ENCODE measurements at regions not wholly inside any gene's neighbourhood (a gene's known extent, or its start where the extent isn't known, plus 50 kb on each side); places are given as distances from the start of the nearest gene placed in this dataset.
"Not testable (repeated sequence)": the region's sequence is repeated elsewhere in the genome, so short reads cannot be mapped to it uniquely, and the experiment has no call there.

GRCh38 chr10:91745090-91745831, 53.0 kb upstream of the TNKS2 start:
- H3K9me3 Mint-ChIP-seq = no peaks in the 10 kb centered on the region

GRCh38 chr10:91743465-91743864, 54.8 kb upstream of the TNKS2 start:
- no peak for DNase-seq
- no peak overlapping the region for H3K4me3 Mint-ChIP-seq
- peaks cover 46% of the 10 kb centered on the region for H3K27me3 Mint-ChIP-seq (ENCODE audit: low read depth)
- H3K9me3 Mint-ChIP-seq = no peaks in the 10 kb centered on the region
- no peaks in the 10 kb centered on the region for H3K4me1 Mint-ChIP-seq (ENCODE audit: low read depth)
- H3K36me3 Mint-ChIP-seq (ENCODE audit: insufficient read depth) = no peaks in the 10 kb centered on the region
- no peak for ATAC-seq

More at GRCh38 chr10:91745090-91745831, 53.0 kb upstream of the TNKS2 start:
- Mint-ChIP-seq H3K4me1 (ENCODE audit: low read depth) (no peaks in the 10 kb centered on the region), H3K4me3 (no peak overlapping the region), H3K27me3 (ENCODE audit: low read depth) (peaks cover 31% of the 10 kb centered on the region), H3K36me3 (ENCODE audit: insufficient read depth) (no peaks in the 10 kb centered on the region)
- ATAC-seq = no peak
- DNase-seq = no peak

GRCh38 chr10:91742229-91742628, 56.0 kb upstream of the TNKS2 start:
- no peaks in the 10 kb centered on the region for H3K4me1 Mint-ChIP-seq (ENCODE audit: low read depth)
- DNase-seq (no peak), ATAC-seq (no peak)
- peaks cover 58% of the 10 kb centered on the region for H3K27me3 Mint-ChIP-seq (ENCODE audit: low read depth)
- H3K4me3 Mint-ChIP-seq = no peak overlapping the region
- H3K36me3 Mint-ChIP-seq (ENCODE audit: insufficient read depth) = no peaks in the 10 kb centered on the region
- no peaks in the 10 kb centered on the region for H3K9me3 Mint-ChIP-seq

- H3K27me3 Mint-ChIP-seq (ENCODE audit: low read depth) = peaks cover 65% of the 10 kb centered on the region
- no peaks in the 10 kb centered on the region for H3K4me1 Mint-ChIP-seq (ENCODE audit: low read depth)
- no peak for DNase-seq
- no peak overlapping the region for H3K4me3 Mint-ChIP-seq
- H3K9me3 Mint-ChIP-seq = no peaks in the 10 kb centered on the region
- no peak for ATAC-seq
- H3K36me3 Mint-ChIP-seq (ENCODE audit: insufficient read depth) = no peaks in the 10 kb centered on the region
Measured at GRCh38 chr10:91741356-91741755, 56.9 kb upstream of the TNKS2 start.

GRCh38 chr10:91740353-91740924, 57.8 kb upstream of the TNKS2 start:
- Mint-ChIP-seq H3K4me3 (no peak overlapping the region), H3K4me1 (ENCODE audit: low read depth) (no peaks in the 10 kb centered on the region), H3K27me3 (ENCODE audit: low read depth) (peaks cover 57% of the 10 kb centered on the region), H3K36me3 (ENCODE audit: insufficient read depth) (no peaks in the 10 kb centered on the region), H3K9me3 (no peaks in the 10 kb centered on the region)
- DNase-seq (no peak), ATAC-seq (no peak)

- H3K4me3 Mint-ChIP-seq, H3K9me3 Mint-ChIP-seq: not testable (repeated sequence)
Measured at GRCh38 chr10:91732265-91732664, 66.0 kb upstream of the TNKS2 start.

GRCh38 chr10:91729339-91729738, 68.9 kb upstream of the TNKS2 start:
- H3K4me3 Mint-ChIP-seq; H3K27me3 Mint-ChIP-seq (ENCODE audit: low read depth); DNase-seq; H3K36me3 Mint-ChIP-seq (ENCODE audit: insufficient read depth); H3K4me1 Mint-ChIP-seq (ENCODE audit: low read depth); H3K9me3 Mint-ChIP-seq: not testable (repeated sequence)
- peak; percentile 37 to 50 for ATAC-seq

More at GRCh38 chr10:91732265-91732664, 66.0 kb upstream of the TNKS2 start:
- ATAC-seq; DNase-seq; H3K36me3 Mint-ChIP-seq (ENCODE audit: insufficient read depth); H3K27me3 Mint-ChIP-seq (ENCODE audit: low read depth); H3K4me1 Mint-ChIP-seq (ENCODE audit: low read depth): not testable (repeated sequence)

GRCh38 chr10:91726355-91726754, 71.9 kb upstream of the TNKS2 start:
- H3K27me3 Mint-ChIP-seq (ENCODE audit: low read depth) = no peaks in the 10 kb centered on the region
- H3K9me3 Mint-ChIP-seq = peaks cover 4% of the 10 kb centered on the region
- DNase-seq = no peak
- no peaks in the 10 kb centered on the region for H3K36me3 Mint-ChIP-seq (ENCODE audit: insufficient read depth)
- ATAC-seq = no peak
- no peak overlapping the region for H3K4me3 Mint-ChIP-seq
- H3K4me1 Mint-ChIP-seq (ENCODE audit: low read depth) = no peaks in the 10 kb centered on the region

GRCh38 chr10:91724933-91725332, 73.3 kb upstream of the TNKS2 start:
- Mint-ChIP-seq H3K4me3 (no peak overlapping the region), H3K36me3 (ENCODE audit: insufficient read depth) (no peaks in the 10 kb centered on the region), H3K9me3 (peaks cover 4% of the 10 kb centered on the region), H3K4me1 (ENCODE audit: low read depth) (no peaks in the 10 kb centered on the region), H3K27me3 (ENCODE audit: low read depth) (no peaks in the 10 kb centered on the region)
- no peak for ATAC-seq
- no peak for DNase-seq

GRCh38 chr10:91713461-91714072, 80.7 kb upstream of the PPP1R3C start:
- DNase-seq (no peak), ATAC-seq (no peak)
- H3K27me3 Mint-ChIP-seq (ENCODE audit: low read depth) = peaks cover 18% of the 10 kb centered on the region
- H3K36me3 Mint-ChIP-seq (ENCODE audit: insufficient read depth) = no peaks in the 10 kb centered on the region
- no peak overlapping the region for H3K4me3 Mint-ChIP-seq
- H3K4me1 Mint-ChIP-seq (ENCODE audit: low read depth) = no peaks in the 10 kb centered on the region
- no peaks in the 10 kb centered on the region for H3K9me3 Mint-ChIP-seq

- Mint-ChIP-seq H3K4me3 (no peak overlapping the region), H3K9me3 (no peaks in the 10 kb centered on the region), H3K36me3 (ENCODE audit: insufficient read depth) (no peaks in the 10 kb centered on the region), H3K4me1 (ENCODE audit: low read depth) (no peaks in the 10 kb centered on the region), H3K27me3 (ENCODE audit: low read depth) (peaks cover 15% of the 10 kb centered on the region)
- ATAC-seq (no peak), DNase-seq (no peak)
Measured at GRCh38 chr10:91711885-91712680, 79.2 kb upstream of the PPP1R3C start.

GRCh38 chr10:91709394-91709798, 76.5 kb upstream of the PPP1R3C start:
- H3K4me1 Mint-ChIP-seq (ENCODE audit: low read depth) = no peaks in the 10 kb centered on the region
- H3K36me3 Mint-ChIP-seq (ENCODE audit: insufficient read depth) = no peaks in the 10 kb centered on the region
- DNase-seq (no peak), ATAC-seq (no peak)
- no peaks in the 10 kb centered on the region for H3K9me3 Mint-ChIP-seq
- H3K4me3 Mint-ChIP-seq = no peak overlapping the region
- H3K27me3 Mint-ChIP-seq (ENCODE audit: low read depth) = peaks cover 23% of the 10 kb centered on the region

GRCh38 chr10:91708174-91708861, 75.4 kb upstream of the PPP1R3C start:
- Mint-ChIP-seq H3K9me3 (no peaks in the 10 kb centered on the region), H3K4me1 (ENCODE audit: low read depth) (no peaks in the 10 kb centered on the region), H3K4me3 (no peak overlapping the region), H3K27me3 (ENCODE audit: low read depth) (peaks cover 15% of the 10 kb centered on the region), H3K36me3 (ENCODE audit: insufficient read depth) (no peaks in the 10 kb centered on the region)
- ATAC-seq = no peak
- no peak for DNase-seq

GRCh38 chr10:91707236-91707635, 74.4 kb upstream of the PPP1R3C start:
- Mint-ChIP-seq H3K9me3 (no peaks in the 10 kb centered on the region), H3K36me3 (ENCODE audit: insufficient read depth) (no peaks in the 10 kb centered on the region), H3K4me1 (ENCODE audit: low read depth) (no peaks in the 10 kb centered on the region), H3K4me3 (no peak overlapping the region), H3K27me3 (ENCODE audit: low read depth) (peaks cover 13% of the 10 kb centered on the region)
- ATAC-seq (no peak), DNase-seq (no peak)

Data from activated T-cell treated with anti-CD3 and anti-CD28 coated beads, Interleukin-2, amount 50 U/mL, for 4 hours (primary cell).